ENCODE measurements at regions not wholly inside any gene's neighbourhood (a gene's known extent, or its start where the extent isn't known, plus 50 kb on each side); places are given as distances from the start of the nearest gene placed in this dataset.

DNA sequence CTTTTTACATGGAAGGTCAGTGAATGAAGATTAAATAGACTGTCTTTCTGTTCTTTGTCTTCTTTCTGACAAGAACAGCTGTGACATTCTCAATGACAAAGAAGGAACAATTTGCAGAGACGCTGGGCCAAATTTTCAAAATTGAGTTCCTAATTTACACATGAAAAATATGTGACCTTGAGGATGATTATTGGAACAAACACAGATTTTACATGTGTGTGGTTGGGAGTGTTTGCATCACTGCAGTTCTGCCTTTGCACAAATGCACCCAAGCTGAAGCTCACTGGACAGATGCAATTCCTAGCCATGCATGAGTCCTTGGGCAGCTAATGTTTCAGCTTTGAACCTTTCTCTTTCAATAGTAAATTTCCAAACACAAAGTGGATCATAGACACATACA, 350.8 kb downstream of the QKI start:
- TF ChIP-seq, protein P1, sequence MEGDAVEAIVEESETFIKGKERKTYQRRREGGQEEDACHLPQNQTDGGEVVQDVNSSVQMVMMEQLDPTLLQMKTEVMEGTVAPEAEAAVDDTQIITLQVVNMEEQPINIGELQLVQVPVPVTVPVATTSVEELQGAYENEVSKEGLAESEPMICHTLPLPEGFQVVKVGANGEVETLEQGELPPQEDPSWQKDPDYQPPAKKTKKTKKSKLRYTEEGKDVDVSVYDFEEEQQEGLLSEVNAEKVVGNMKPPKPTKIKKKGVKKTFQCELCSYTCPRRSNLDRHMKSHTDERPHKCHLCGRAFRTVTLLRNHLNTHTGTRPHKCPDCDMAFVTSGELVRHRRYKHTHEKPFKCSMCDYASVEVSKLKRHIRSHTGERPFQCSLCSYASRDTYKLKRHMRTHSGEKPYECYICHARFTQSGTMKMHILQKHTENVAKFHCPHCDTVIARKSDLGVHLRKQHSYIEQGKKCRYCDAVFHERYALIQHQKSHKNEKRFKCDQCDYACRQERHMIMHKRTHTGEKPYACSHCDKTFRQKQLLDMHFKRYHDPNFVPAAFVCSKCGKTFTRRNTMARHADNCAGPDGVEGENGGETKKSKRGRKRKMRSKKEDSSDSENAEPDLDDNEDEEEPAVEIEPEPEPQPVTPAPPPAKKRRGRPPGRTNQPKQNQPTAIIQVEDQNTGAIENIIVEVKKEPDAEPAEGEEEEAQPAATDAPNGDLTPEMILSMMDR (IDR thresholded peaks at IDR 0.05; ENCODE audit: low read depth, low read length): no peak
- no peak for TF ChIP-seq EZH2phosphoT487 (IDR thresholded peaks at IDR 0.05; ENCODE audit: low read depth)
